HG03342 (cell line): ENCODE measurements at regions not wholly inside any gene's neighbourhood (a gene's known extent, or its start where the extent isn't known, plus 50 kb on each side); places are given as distances from the start of the nearest gene placed in this dataset.

ENCODE experiments used
- ATAC-seq: cut with Tn5 transposase; IDR thresholded peaks from one replicate; pipeline ENCODE4 v1.9.1; 2021; ENCODE audit warnings: mild to moderate bottlenecking, moderate library complexity; ENCODE audit not compliant: unreplicated experiment

- no peak for ATAC-seq
Measured at GRCh38 chr9:81841333-81841732, 86.9 kb upstream of the SPATA31D4 start.

GRCh38 chr9:81844131-81844567 lies 84.1 kb upstream of the SPATA31D4 start:
- no peak for ATAC-seq

GRCh38 chr9:81847181-81847915 lies 80.9 kb upstream of the SPATA31D4 start:
- no peak for ATAC-seq

GRCh38 chr9:81848472-81848871 lies 79.8 kb upstream of the SPATA31D4 start:
- no peak for ATAC-seq

GRCh38 chr9:81849631-81850259 lies 78.5 kb upstream of the SPATA31D4 start:
- no peak for ATAC-seq

- no peak for ATAC-seq
Measured at GRCh38 chr9:81850724-81851123, 77.5 kb upstream of the SPATA31D4 start.

- no peak for ATAC-seq
Measured at GRCh38 chr9:81851340-81851739, 76.9 kb upstream of the SPATA31D4 start.

GRCh38 chr9:81852820-81853219 lies 75.4 kb upstream of the SPATA31D4 start:
- no peak for ATAC-seq

GRCh38 chr9:81855538-81855937 lies 72.7 kb upstream of the SPATA31D4 start:
- ATAC-seq, result no peak

GRCh38 chr9:81858657-81859430 lies 69.4 kb upstream of the SPATA31D4 start:
- no peak for ATAC-seq

- no peak for ATAC-seq
Measured at GRCh38 chr9:81860581-81860980, 67.6 kb upstream of the SPATA31D4 start.

- no peak for ATAC-seq
Measured at GRCh38 chr9:81861644-81862043, 66.6 kb upstream of the SPATA31D4 start.

- ATAC-seq, result no peak
Measured at GRCh38 chr9:81868145-81868544, 60.1 kb upstream of the SPATA31D4 start.

- ATAC-seq, result no peak
Measured at GRCh38 chr9:81871695-81872094, 56.5 kb upstream of the SPATA31D4 start.

- no peak for ATAC-seq
Measured at GRCh38 chr9:81874250-81874649, 54.0 kb upstream of the SPATA31D4 start.

GRCh38 chr9:81874931-81875330 lies 53.3 kb upstream of the SPATA31D4 start:
- no peak for ATAC-seq

GRCh38 chr9:81877047-81877446 lies 51.2 kb upstream of the SPATA31D4 start:
- ATAC-seq, result no peak
